K562 (cell line): ENCODE measurements at regions not wholly inside any gene's neighbourhood (a gene's known extent, or its start where the extent isn't known, plus 50 kb on each side); places are given as distances from the start of the nearest gene placed in this dataset.

ENCODE experiments used
- FOXM1 ChIP-seq, 2 experiments: fragments of 450-650 bp in 1 of 2; sonication (generic) in 1 of 2; formaldehyde crosslinking in 1 of 2; IDR thresholded peaks; 2 replicates each; pipeline versions ENCODE4 v1.6.1 to v1.9.0; 2017 to 2022; ENCODE audit warnings: low read depth in 2 of 2, mild to moderate bottlenecking in 2 of 2, missing genetic modification reagents in 1 of 2, moderate library complexity in 1 of 2
- GABPA ChIP-seq: fragments of 200-800 bp; sonication (Bioruptor generic); conservative IDR thresholded peaks from 2 replicates; pipeline ENCODE4 v1.6.1; 2016; ENCODE audit warnings: low read depth, missing genetic modification characterization, missing compliant biosample characterization
- PCBP2 ChIP-seq: fragments of 200-400 bp; formaldehyde crosslinking; IDR thresholded peaks from 2 replicates; pipeline ENCODE4 v1.6.1; 2018; ENCODE audit warnings: low read length, low read depth, mild to moderate bottlenecking, moderate library complexity; ENCODE audit not compliant: poor library complexity, severe bottlenecking
- POLR2A ChIP-seq: fragments of 450-650 bp; conservative IDR thresholded peaks from 2 replicates; pipeline ENCODE4 v1.6.1; 2016
- TGIF2 ChIP-seq: sonication (generic); formaldehyde crosslinking; IDR thresholded peaks from 2 replicates; pipeline ENCODE4 v1.8.1; 2022; ENCODE audit warnings: mild to moderate bottlenecking, missing genetic modification reagents, moderate library complexity
- YY1 ChIP-seq, 3 experiments: IDR thresholded peaks; 2 replicates each; pipeline ENCODE4 v1.6.1; 2011; ENCODE audit warnings: low read length in 2 of 3, mild to moderate bottlenecking in 2 of 3, moderate library complexity in 2 of 3, borderline replicate concordance in 1 of 3, control low read depth in 1 of 3, low read depth in 1 of 3; ENCODE audit not compliant: insufficient read depth in 3 of 3, insufficient replicate concordance in 2 of 3, control insufficient read depth in 1 of 3, insufficient read length in 1 of 3; ENCODE audit errors: extremely low read depth in 1 of 3
- TF ChIP-seq, protein P1 (sequence below): sonication (generic); formaldehyde crosslinking; IDR thresholded peaks from 2 replicates; pipeline ENCODE4 v1.5.0; 2020; ENCODE audit warnings: missing genetic modification reagents
- TF ChIP-seq, protein P2 (sequence below), 3 experiments: IDR thresholded peaks in 2 of 3; conservative IDR thresholded peaks in 1 of 3; 2 replicates each; pipeline ENCODE4 v1.5.1; 2011 to 2012; ENCODE audit warnings: low read length in 3 of 3, mild to moderate bottlenecking in 3 of 3, control low read depth in 2 of 3, improper control_type of control experiment in 1 of 3, inconsistent platforms in 1 of 3, low read depth in 1 of 3, mixed read lengths in 1 of 3, moderate library complexity in 1 of 3; ENCODE audit not compliant: insufficient read depth in 2 of 3
- TF ChIP-seq, protein P3 (sequence below): fragments of 250-450 bp; sonication (Bioruptor Pico); IDR thresholded peaks from 2 replicates; pipeline ENCODE4 v1.5.0; 2021

DNA sequence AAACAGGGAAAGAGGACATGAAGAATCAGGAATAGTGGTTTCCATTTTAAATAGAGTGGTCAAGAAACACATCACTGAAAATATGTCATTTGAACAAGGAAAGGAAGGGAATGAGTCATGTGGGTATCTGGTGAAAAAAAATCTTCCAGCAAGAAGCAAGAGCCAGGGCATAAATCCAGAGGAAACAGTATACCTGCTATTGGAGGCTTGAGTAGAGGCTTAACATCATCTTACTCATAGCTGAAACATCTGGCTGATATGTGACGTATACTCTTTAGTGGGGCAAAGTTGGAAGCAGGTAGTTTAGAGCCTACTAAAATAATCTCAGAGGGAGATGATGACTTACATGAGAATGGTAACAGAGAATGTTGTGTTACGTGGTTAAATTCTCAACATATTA is 517.2 kb downstream of the CAAP1 start:
- TF ChIP-seq FOXM1 (IDR thresholded peaks at IDR 0.05; ENCODE audit: low read depth) (no peak), FOXM1 (CRISPR knock-in tag; IDR thresholded peaks at IDR 0.05; ENCODE audit: low read depth) (no peak), YY1 (IDR thresholded peaks at IDR 0.05; ENCODE audit: borderline replicate concordance in 1 of 3, control insufficient read depth in 1 of 3, extremely low read depth in 1 of 3, insufficient read depth in 3 of 3, insufficient read length in 1 of 3, insufficient replicate concordance in 2 of 3, low read depth in 1 of 3, low read length in 2 of 3) (no peak), TGIF2 (no peak), PCBP2 (no peak), POLR2A (no peak), GABPA (tag) (no peak)
- TF ChIP-seq, protein P1, sequence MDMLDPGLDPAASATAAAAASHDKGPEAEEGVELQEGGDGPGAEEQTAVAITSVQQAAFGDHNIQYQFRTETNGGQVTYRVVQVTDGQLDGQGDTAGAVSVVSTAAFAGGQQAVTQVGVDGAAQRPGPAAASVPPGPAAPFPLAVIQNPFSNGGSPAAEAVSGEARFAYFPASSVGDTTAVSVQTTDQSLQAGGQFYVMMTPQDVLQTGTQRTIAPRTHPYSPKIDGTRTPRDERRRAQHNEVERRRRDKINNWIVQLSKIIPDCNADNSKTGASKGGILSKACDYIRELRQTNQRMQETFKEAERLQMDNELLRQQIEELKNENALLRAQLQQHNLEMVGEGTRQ (CRISPR knock-in tag): no peak
- TF ChIP-seq, protein P2, sequence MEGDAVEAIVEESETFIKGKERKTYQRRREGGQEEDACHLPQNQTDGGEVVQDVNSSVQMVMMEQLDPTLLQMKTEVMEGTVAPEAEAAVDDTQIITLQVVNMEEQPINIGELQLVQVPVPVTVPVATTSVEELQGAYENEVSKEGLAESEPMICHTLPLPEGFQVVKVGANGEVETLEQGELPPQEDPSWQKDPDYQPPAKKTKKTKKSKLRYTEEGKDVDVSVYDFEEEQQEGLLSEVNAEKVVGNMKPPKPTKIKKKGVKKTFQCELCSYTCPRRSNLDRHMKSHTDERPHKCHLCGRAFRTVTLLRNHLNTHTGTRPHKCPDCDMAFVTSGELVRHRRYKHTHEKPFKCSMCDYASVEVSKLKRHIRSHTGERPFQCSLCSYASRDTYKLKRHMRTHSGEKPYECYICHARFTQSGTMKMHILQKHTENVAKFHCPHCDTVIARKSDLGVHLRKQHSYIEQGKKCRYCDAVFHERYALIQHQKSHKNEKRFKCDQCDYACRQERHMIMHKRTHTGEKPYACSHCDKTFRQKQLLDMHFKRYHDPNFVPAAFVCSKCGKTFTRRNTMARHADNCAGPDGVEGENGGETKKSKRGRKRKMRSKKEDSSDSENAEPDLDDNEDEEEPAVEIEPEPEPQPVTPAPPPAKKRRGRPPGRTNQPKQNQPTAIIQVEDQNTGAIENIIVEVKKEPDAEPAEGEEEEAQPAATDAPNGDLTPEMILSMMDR (IDR thresholded peaks at IDR 0.05 in 2 of 3, conservative IDR thresholded peaks at IDR 0.05 in 1 of 3; ENCODE audit: insufficient read depth in 2 of 3, low read depth in 1 of 3, low read length in 3 of 3): no peak
- TF ChIP-seq, protein P3, sequence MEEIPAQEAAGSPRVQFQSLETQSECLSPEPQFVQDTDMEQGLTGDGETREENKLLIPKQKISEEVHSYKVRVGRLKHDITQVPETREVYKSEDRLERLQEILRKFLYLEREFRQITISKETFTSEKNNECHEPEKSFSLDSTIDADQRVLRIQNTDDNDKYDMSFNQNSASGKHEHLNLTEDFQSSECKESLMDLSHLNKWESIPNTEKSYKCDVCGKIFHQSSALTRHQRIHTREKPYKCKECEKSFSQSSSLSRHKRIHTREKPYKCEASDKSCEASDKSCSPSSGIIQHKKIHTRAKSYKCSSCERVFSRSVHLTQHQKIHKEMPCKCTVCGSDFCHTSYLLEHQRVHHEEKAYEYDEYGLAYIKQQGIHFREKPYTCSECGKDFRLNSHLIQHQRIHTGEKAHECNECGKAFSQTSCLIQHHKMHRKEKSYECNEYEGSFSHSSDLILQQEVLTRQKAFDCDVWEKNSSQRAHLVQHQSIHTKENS (CRISPR knock-in tag): no peak
